ENCODE measurements at regions not wholly inside any gene's neighbourhood (a gene's known extent, or its start where the extent isn't known, plus 50 kb on each side); places are given as distances from the start of the nearest gene placed in this dataset.

- TF ChIP-seq CTCF (IDR thresholded peaks at IDR 0.05; ENCODE audit: low read length) = no peak
- no peak for TF ChIP-seq EZH2 (IDR thresholded peaks at IDR 0.05; ENCODE audit: borderline replicate concordance, low read length)
Observed at GRCh38 chr19:30222992-30223865, 149.0 kb upstream of the ZNF536 start.
